Parathyroid adenoma (tissue), 2 donors: ENCODE measurements at regions not wholly inside any gene's neighbourhood (a gene's known extent, or its start where the extent isn't known, plus 50 kb on each side); places are given as distances from the start of the nearest gene placed in this dataset.

Experiments
- H2AFZ ChIP-seq: fragments of 300-600 bp; sonication (generic); one replicate; pipeline ENCODE4 v1.7.0; 2017; ENCODE audit warnings: antibody characterized with exemption, mild to moderate bottlenecking
- H3K27ac ChIP-seq: fragments of 300-600 bp; sonication (generic); one replicate; pipeline ENCODE4 v1.7.0; 2017
- H3K27me3 ChIP-seq: fragments of 300-600 bp; sonication (generic); one replicate; pipeline ENCODE4 v1.7.0; 2017; ENCODE audit warnings: low read length; ENCODE audit not compliant: control insufficient read depth, insufficient read depth
- H3K36me3 ChIP-seq: fragments of 300-600 bp; sonication (generic); one replicate; pipeline ENCODE4 v1.7.0; 2017; ENCODE audit warnings: low read length; ENCODE audit not compliant: control insufficient read depth, insufficient read depth
- H3K4me1 ChIP-seq: fragments of 300-600 bp; sonication (generic); one replicate; pipeline ENCODE4 v1.7.0; 2017; ENCODE audit warnings: control low read depth
- H3K4me2 ChIP-seq: fragments of 300-600 bp; sonication (generic); one replicate; pipeline ENCODE4 v1.7.0; 2017; ENCODE audit warnings: low read length
- H3K4me3 ChIP-seq: fragments of 300-600 bp; sonication (generic); one replicate; pipeline ENCODE4 v1.7.0; 2017; ENCODE audit warnings: low read depth, low read length
- H3K79me2 ChIP-seq: fragments of 300-600 bp; sonication (generic); one replicate; pipeline ENCODE4 v1.7.0; 2017; ENCODE audit warnings: control low read depth
- H3K9ac ChIP-seq: fragments of 300-600 bp; sonication (generic); one replicate; pipeline ENCODE4 v1.7.0; 2017; ENCODE audit warnings: mild to moderate bottlenecking
- H3K9me3 ChIP-seq: fragments of 300-600 bp; sonication (generic); one replicate; pipeline ENCODE4 v1.7.0; 2017; ENCODE audit warnings: low read length; ENCODE audit not compliant: control insufficient read depth
- TF ChIP-seq, protein P1 (sequence below): fragments of 300-600 bp; sonication (generic); IDR thresholded peaks from one replicate; pipeline ENCODE4 v1.7.0; 2017; ENCODE audit warnings: antibody characterized with exemption, mild to moderate bottlenecking
- donor health status: primary hyperparathyroidism.

DNA sequence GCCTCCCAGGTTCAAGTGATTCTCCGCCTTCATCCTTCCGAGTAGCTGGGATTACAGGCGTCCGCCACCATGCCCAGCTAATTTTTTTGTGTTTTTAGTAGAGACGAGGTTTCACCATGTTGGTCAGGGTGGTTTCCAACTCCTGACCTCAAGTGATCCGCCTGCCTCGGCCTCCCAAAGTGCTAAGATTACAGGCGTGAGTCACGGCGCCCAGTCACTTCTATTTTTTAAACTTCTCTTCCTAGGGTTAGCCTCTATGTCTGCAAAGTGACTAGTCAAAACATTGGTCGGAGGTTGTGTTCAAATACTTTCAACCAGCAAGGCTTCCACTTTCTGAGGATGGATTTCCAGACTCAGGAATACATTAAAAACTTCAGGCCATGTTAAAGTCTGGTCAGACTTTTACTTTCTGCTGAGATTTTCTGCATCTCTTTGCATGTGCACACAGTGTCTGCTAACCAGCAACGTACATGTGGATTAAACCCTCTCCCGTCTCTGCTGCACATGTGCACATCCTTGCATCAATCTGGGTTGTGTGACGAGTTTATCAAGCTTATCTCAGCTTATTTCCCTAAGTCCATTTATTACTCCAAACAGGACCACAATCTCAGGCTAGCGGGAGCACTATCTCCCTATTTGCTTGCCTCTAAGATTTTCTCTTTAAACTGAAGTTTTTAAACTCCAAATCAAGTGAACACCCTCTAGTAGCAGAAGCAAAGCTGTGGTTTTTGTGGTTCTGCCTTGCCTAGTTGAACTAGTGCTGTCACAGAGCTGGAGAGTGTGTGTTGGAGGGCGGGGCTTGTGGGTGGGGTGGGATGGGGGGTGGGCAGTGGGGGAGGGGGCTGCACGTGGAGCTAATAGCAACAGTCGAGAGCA is 525.2 kb upstream of the GOT2 start:
- no peak overlapping the region for H3K4me3 ChIP-seq
- no peak overlapping the region for H3K9ac ChIP-seq
- H3K79me2 ChIP-seq = no peaks in the 10 kb centered on the region
- no peaks in the 10 kb centered on the region for H3K4me1 ChIP-seq
- no peak overlapping the region for H2AFZ ChIP-seq
- H3K9me3 ChIP-seq = no peaks in the 10 kb centered on the region
- TF ChIP-seq, protein P1, sequence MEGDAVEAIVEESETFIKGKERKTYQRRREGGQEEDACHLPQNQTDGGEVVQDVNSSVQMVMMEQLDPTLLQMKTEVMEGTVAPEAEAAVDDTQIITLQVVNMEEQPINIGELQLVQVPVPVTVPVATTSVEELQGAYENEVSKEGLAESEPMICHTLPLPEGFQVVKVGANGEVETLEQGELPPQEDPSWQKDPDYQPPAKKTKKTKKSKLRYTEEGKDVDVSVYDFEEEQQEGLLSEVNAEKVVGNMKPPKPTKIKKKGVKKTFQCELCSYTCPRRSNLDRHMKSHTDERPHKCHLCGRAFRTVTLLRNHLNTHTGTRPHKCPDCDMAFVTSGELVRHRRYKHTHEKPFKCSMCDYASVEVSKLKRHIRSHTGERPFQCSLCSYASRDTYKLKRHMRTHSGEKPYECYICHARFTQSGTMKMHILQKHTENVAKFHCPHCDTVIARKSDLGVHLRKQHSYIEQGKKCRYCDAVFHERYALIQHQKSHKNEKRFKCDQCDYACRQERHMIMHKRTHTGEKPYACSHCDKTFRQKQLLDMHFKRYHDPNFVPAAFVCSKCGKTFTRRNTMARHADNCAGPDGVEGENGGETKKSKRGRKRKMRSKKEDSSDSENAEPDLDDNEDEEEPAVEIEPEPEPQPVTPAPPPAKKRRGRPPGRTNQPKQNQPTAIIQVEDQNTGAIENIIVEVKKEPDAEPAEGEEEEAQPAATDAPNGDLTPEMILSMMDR = no peak
- H3K36me3 ChIP-seq = no peaks in the 10 kb centered on the region
- H3K4me2 ChIP-seq = no peak overlapping the region
- no peaks in the 10 kb centered on the region for H3K27me3 ChIP-seq
- no peak overlapping the region for H3K27ac ChIP-seq

DNA sequence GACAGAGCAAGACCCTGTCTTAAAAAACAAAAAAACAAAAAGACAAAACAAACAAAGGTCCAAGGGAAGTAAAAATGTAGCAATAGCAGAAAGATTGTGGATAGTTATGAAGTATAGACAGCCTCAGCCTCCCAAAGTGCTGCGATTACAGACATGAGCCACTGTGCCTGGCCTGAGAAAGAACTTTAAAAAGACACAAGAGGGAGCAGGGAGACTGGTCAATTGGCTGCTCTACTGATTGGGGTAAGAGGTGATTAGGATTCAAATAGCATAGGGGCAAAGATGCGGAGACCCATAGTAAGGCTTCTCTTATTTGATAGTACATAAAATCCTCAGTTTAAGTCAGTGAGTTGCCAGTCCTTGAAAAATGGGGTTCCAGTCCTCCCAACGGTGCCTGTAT is 518.2 kb upstream of the GOT2 start:
- Histone ChIP-seq H3K36me3 (no peaks in the 10 kb centered on the region), H3K4me2 (no peak overlapping the region), H3K27me3 (no peaks in the 10 kb centered on the region), H3K79me2 (no peaks in the 10 kb centered on the region), H3K9me3 (no peaks in the 10 kb centered on the region), H3K9ac (no peak overlapping the region), H2AFZ (no peak overlapping the region), H3K4me3 (no peak overlapping the region), H3K4me1 (no peaks in the 10 kb centered on the region), H3K27ac (no peak overlapping the region)
- TF ChIP-seq, protein P1 = no peak

DNA sequence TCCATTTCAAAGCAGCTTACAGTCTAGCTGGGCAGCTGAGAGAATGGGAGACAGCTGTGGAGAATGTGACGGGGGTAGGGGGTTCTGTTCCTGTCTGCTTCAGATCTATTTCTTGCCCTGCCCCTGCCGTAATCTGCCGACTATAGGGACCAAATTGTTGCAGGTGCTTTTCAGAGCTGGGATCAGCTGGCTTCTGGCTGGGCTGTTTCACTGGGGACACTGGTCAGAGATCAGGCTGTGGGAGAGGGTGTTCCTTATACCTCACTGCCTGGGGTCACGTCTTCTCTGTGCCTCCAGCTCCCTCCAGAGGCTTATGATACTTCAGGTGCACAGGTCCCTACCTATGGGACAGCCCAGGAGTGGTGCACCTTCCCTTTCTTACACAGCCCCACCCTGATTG is 514.9 kb upstream of the GOT2 start:
- H3K27me3 ChIP-seq = no peaks in the 10 kb centered on the region
- no peaks in the 10 kb centered on the region for H3K79me2 ChIP-seq
- no peak overlapping the region for H3K4me2 ChIP-seq
- no peak overlapping the region for H3K4me3 ChIP-seq
- H3K27ac ChIP-seq = no peak overlapping the region
- TF ChIP-seq, protein P1 = no peak
- no peak overlapping the region for H3K9ac ChIP-seq
- no peaks in the 10 kb centered on the region for H3K4me1 ChIP-seq
- no peaks in the 10 kb centered on the region for H3K36me3 ChIP-seq
- H3K9me3 ChIP-seq = no peaks in the 10 kb centered on the region
- no peak overlapping the region for H2AFZ ChIP-seq

DNA sequence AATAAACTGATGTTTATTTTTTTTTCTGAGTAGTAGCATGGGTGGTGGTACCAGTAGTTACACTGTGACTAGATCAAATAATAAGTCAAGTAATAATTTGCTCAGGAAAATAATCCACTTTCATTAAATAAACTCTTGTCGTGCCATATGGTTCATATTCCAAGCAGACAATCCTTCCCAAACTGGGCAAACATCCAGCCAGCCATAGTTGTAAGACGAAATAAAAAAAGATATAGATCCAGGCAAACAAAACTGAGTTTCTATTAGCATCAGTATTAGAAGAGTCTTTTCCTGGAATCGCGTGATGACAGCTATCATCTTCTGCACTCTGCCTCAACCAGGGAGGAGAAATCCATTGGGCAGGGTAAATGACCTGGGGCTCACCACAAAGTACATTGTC is 508.4 kb upstream of the GOT2 start:
- Histone ChIP-seq H3K36me3 (no peaks in the 10 kb centered on the region), H3K27me3 (no peaks in the 10 kb centered on the region), H3K4me2 (no peak overlapping the region), H2AFZ (no peak overlapping the region), H3K4me3 (no peak overlapping the region), H3K27ac (no peak overlapping the region), H3K4me1 (no peaks in the 10 kb centered on the region), H3K79me2 (no peaks in the 10 kb centered on the region), H3K9me3 (no peaks in the 10 kb centered on the region), H3K9ac (no peak overlapping the region)
- TF ChIP-seq, protein P1 = no peak

DNA sequence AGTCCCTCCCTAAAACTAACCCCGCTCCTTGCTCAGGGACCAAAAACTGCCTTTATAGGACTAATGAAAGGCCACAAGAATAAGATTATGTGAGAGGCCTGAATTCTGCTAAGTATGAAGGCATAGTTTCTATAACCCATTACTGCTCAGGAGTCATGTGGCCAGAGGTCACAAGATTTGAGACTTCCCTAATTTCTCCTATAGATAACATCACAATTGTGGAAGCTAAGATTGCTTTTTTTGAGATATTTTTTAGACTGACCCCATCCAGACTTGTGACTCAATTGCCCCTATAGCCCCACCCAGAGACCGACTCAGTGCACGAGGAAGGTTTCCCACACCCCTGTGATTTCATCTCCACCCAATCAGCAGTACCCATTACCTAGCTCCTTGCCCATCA is 504.1 kb upstream of the GOT2 start:
- TF ChIP-seq, protein P1 = no peak
- H3K4me1 ChIP-seq = no peaks in the 10 kb centered on the region
- H2AFZ ChIP-seq = no peak overlapping the region
- H3K27ac ChIP-seq = no peak overlapping the region
- no peaks in the 10 kb centered on the region for H3K27me3 ChIP-seq
- no peak overlapping the region for H3K4me3 ChIP-seq
- no peaks in the 10 kb centered on the region for H3K36me3 ChIP-seq
- H3K79me2 ChIP-seq = no peaks in the 10 kb centered on the region
- H3K4me2 ChIP-seq = no peak overlapping the region
- no peaks in the 10 kb centered on the region for H3K9me3 ChIP-seq
- H3K9ac ChIP-seq = no peak overlapping the region
